ENCODE measurements at regions not wholly inside any gene's neighbourhood (a gene's known extent, or its start where the extent isn't known, plus 50 kb on each side); places are given as distances from the start of the nearest gene placed in this dataset.
A peak's percentile ranks its signal among the peaks of the same experiment; 100 is the strongest.

- no peak overlapping the region for H3K27ac ChIP-seq (ENCODE audit: low read depth, low read length)
- DNase-seq (ENCODE audit: low read depth): peak; percentile 63
- peak overlapping the region; percentile 78 for H3K4me2 ChIP-seq (ENCODE audit: low read length)
These were observed 126.6 kb upstream of the CCDC28A start for GRCh38 chr6:138647006-138647405.

GRCh38 chr6:138648127-138648526 lies 125.4 kb upstream of the CCDC28A start:
- H3K4me3 Mint-ChIP-seq (ENCODE audit: unreplicated experiment): no peak overlapping the region
- Histone ChIP-seq H2AFZ (ENCODE audit: low read depth, low read length) (no peak overlapping the region), H3K4me2 (ENCODE audit: low read length) (no peak overlapping the region), H3K9me3 (ENCODE audit: insufficient read depth, low read depth, low read length) (no peaks in the 10 kb centered on the region), H3K4me1 (ENCODE audit: insufficient read depth, low read length) (peaks cover 7% of the 10 kb centered on the region), H3K27ac (ENCODE audit: low read depth, low read length) (no peak overlapping the region), H3K9ac (ENCODE audit: low read length) (no peak overlapping the region), H3K79me2 (ENCODE audit: insufficient read depth, low read length) (peaks cover 3% of the 10 kb centered on the region), H3K27me3 (ENCODE audit: insufficient read depth, low read length) (no peaks in the 10 kb centered on the region), H4K20me1 (ENCODE audit: insufficient read depth, low read length) (no peaks in the 10 kb centered on the region), H3K36me3 (ENCODE audit: insufficient read depth, low read length) (no peaks in the 10 kb centered on the region), H3K4me3 (ENCODE audit: insufficient read depth, low read depth, low read length) (no peak overlapping the region)
- peaks cover 5% of the 10 kb centered on the region for H3K36me3 Mint-ChIP-seq (ENCODE audit: low read depth, unreplicated experiment)
- H3K27me3 Mint-ChIP-seq (ENCODE audit: low read depth, unreplicated experiment): no peaks in the 10 kb centered on the region
- no peak overlapping the region for H3K27ac Mint-ChIP-seq (ENCODE audit: unreplicated experiment)
- no peaks in the 10 kb centered on the region for H3K4me1 Mint-ChIP-seq (ENCODE audit: low read depth, unreplicated experiment)
- TF ChIP-seq CTCF (IDR thresholded peaks at IDR 0.05; ENCODE audit: insufficient read depth, low read depth, low read length) (no peak), EZH2 (IDR thresholded peaks at IDR 0.05; ENCODE audit: insufficient read depth, low read length) (no peak)
- no peaks in the 10 kb centered on the region for H3K9me3 Mint-ChIP-seq (ENCODE audit: unreplicated experiment)
- DNase-seq (ENCODE audit: low read depth): no peak
- no peak for FAIRE-seq

More at GRCh38 chr6:138647006-138647405, 126.6 kb upstream of the CCDC28A start:
- Histone ChIP-seq H3K79me2 (ENCODE audit: insufficient read depth, low read length) (peaks cover 3% of the 10 kb centered on the region), H4K20me1 (ENCODE audit: insufficient read depth, low read length) (no peaks in the 10 kb centered on the region), H3K9ac (ENCODE audit: low read length) (peak overlapping the region; percentile 38), H3K36me3 (ENCODE audit: insufficient read depth, low read length) (no peaks in the 10 kb centered on the region), H3K27me3 (ENCODE audit: insufficient read depth, low read length) (no peaks in the 10 kb centered on the region), H3K4me3 (ENCODE audit: insufficient read depth, low read depth, low read length) (peak overlapping the region; percentile 38), H3K9me3 (ENCODE audit: insufficient read depth, low read depth, low read length) (no peaks in the 10 kb centered on the region), H3K4me1 (ENCODE audit: insufficient read depth, low read length) (peaks cover 7% of the 10 kb centered on the region), H2AFZ (ENCODE audit: low read depth, low read length) (peak overlapping the region; percentile 6)
- no peaks in the 10 kb centered on the region for H3K9me3 Mint-ChIP-seq (ENCODE audit: unreplicated experiment)
- peaks cover 5% of the 10 kb centered on the region for H3K36me3 Mint-ChIP-seq (ENCODE audit: low read depth, unreplicated experiment)
- no peak for TF ChIP-seq CTCF (IDR thresholded peaks at IDR 0.05; ENCODE audit: insufficient read depth, low read depth, low read length)
- no peak for TF ChIP-seq EZH2 (IDR thresholded peaks at IDR 0.05; ENCODE audit: insufficient read depth, low read length)
- H3K4me1 Mint-ChIP-seq (ENCODE audit: low read depth, unreplicated experiment): no peaks in the 10 kb centered on the region
- no peaks in the 10 kb centered on the region for H3K27me3 Mint-ChIP-seq (ENCODE audit: low read depth, unreplicated experiment)
- FAIRE-seq: no peak
- no peak overlapping the region for H3K27ac Mint-ChIP-seq (ENCODE audit: unreplicated experiment)
- no peak overlapping the region for H3K4me3 Mint-ChIP-seq (ENCODE audit: unreplicated experiment)

- Histone ChIP-seq H4K20me1 (ENCODE audit: insufficient read depth, low read length) (no peaks in the 10 kb centered on the region), H3K9me3 (ENCODE audit: insufficient read depth, low read depth, low read length) (no peaks in the 10 kb centered on the region), H3K27ac (ENCODE audit: low read depth, low read length) (no peak overlapping the region), H3K36me3 (ENCODE audit: insufficient read depth, low read length) (no peaks in the 10 kb centered on the region), H3K27me3 (ENCODE audit: insufficient read depth, low read length) (no peaks in the 10 kb centered on the region), H3K4me3 (ENCODE audit: insufficient read depth, low read depth, low read length) (no peak overlapping the region), H3K4me2 (ENCODE audit: low read length) (no peak overlapping the region), H3K4me1 (ENCODE audit: insufficient read depth, low read length) (peaks cover 27% of the 10 kb centered on the region), H2AFZ (ENCODE audit: low read depth, low read length) (no peak overlapping the region), H3K9ac (ENCODE audit: low read length) (no peak overlapping the region), H3K79me2 (ENCODE audit: insufficient read depth, low read length) (peaks cover 14% of the 10 kb centered on the region)
- Mint-ChIP-seq H3K9me3 (ENCODE audit: unreplicated experiment) (no peaks in the 10 kb centered on the region), H3K4me3 (ENCODE audit: unreplicated experiment) (no peak overlapping the region), H3K36me3 (ENCODE audit: low read depth, unreplicated experiment) (peaks cover 5% of the 10 kb centered on the region), H3K4me1 (ENCODE audit: low read depth, unreplicated experiment) (peaks cover 8% of the 10 kb centered on the region), H3K27me3 (ENCODE audit: low read depth, unreplicated experiment) (no peaks in the 10 kb centered on the region), H3K27ac (ENCODE audit: unreplicated experiment) (no peak overlapping the region)
- TF ChIP-seq CTCF (IDR thresholded peaks at IDR 0.05; ENCODE audit: insufficient read depth, low read depth, low read length): no peak
- TF ChIP-seq EZH2 (IDR thresholded peaks at IDR 0.05; ENCODE audit: insufficient read depth, low read length): no peak
- FAIRE-seq (no peak), DNase-seq (ENCODE audit: low read depth) (no peak)
These were observed 122.1 kb upstream of the CCDC28A start for GRCh38 chr6:138651491-138651890.
